ENCODE measurements at regions not wholly inside any gene's neighbourhood (a gene's known extent, or its start where the extent isn't known, plus 50 kb on each side); places are given as distances from the start of the nearest gene placed in this dataset.

GRCh38 chr2:2400286-2401038 lies 69.4 kb upstream of the MYT1L start:
- no peak for TF ChIP-seq CTCF (conservative IDR thresholded peaks at IDR 0.05)
- Mint-ChIP-seq H3K27ac (ENCODE audit: unreplicated experiment) (no peak overlapping the region), H3K4me1 (no peaks in the 10 kb centered on the region), H3K4me3 (no peak overlapping the region), H3K36me3 (ENCODE audit: low read depth) (no peaks in the 10 kb centered on the region), H3K9me3 (peaks cover 9% of the 10 kb centered on the region), H3K27me3 (ENCODE audit: low read depth) (no peaks in the 10 kb centered on the region)
- DNase-seq (ENCODE audit: low read depth, low spot score): no peak

DNA sequence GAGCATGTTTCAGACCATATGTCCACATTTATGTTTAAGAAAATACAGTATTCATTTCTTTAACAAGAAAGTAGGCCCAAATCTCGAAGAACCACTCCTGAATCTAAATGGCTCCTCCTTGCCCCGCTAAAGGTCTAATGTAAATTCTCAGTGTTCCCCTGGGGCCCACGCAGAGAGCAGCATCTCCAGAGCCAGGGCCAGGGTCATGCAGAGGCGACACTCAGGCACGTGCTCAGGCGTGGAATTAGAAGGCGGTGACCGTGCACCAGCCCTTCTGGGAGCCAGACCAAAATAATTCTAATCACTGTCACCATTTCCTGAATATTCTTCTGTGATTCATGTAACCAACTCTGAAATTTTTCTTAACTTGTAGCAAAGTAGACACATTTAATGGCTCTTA lies 68.3 kb upstream of the MYT1L start:
- Mint-ChIP-seq H3K36me3 (ENCODE audit: low read depth) (no peaks in the 10 kb centered on the region), H3K27ac (ENCODE audit: unreplicated experiment) (no peak overlapping the region), H3K27me3 (ENCODE audit: low read depth) (no peaks in the 10 kb centered on the region), H3K4me1 (no peaks in the 10 kb centered on the region), H3K9me3 (peaks cover 8% of the 10 kb centered on the region), H3K4me3 (no peak overlapping the region)
- TF ChIP-seq CTCF (conservative IDR thresholded peaks at IDR 0.05): no peak
- DNase-seq (ENCODE audit: low read depth, low spot score): no peak

- Mint-ChIP-seq H3K27ac (ENCODE audit: unreplicated experiment) (no peak overlapping the region), H3K4me1 (no peaks in the 10 kb centered on the region), H3K4me3 (no peak overlapping the region), H3K36me3 (ENCODE audit: low read depth) (peaks cover 2% of the 10 kb centered on the region), H3K9me3 (peaks cover 7% of the 10 kb centered on the region), H3K27me3 (ENCODE audit: low read depth) (no peaks in the 10 kb centered on the region)
- no peak for DNase-seq (ENCODE audit: low read depth, low spot score)
- TF ChIP-seq CTCF (conservative IDR thresholded peaks at IDR 0.05): no peak
Measured at GRCh38 chr2:2392332-2392731, 61.3 kb upstream of the MYT1L start.

DNA sequence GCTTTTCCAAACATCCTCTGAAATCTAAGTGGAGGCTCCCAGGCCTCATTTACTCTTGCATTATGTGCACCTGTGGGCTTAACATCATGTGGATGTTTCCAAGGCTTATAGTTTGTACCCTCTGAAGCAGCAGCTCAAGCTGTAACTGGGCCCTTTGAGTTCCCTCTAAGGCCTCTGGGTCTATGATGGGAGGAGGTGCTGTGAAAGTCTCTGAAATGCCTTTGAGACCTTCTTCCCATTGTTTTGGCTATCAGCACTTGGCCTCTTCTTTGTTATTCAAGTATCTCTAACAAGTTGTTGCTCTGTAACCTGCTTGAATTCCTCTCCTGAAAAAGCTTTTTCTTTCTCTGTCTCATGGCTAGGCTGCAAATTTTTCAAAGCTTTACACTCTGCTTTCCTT lies 58.1 kb upstream of the MYT1L start:
- Mint-ChIP-seq H3K4me1 (no peaks in the 10 kb centered on the region), H3K27ac (ENCODE audit: unreplicated experiment) (no peak overlapping the region), H3K4me3 (no peak overlapping the region), H3K27me3 (ENCODE audit: low read depth) (no peaks in the 10 kb centered on the region), H3K36me3 (ENCODE audit: low read depth) (peaks cover 2% of the 10 kb centered on the region), H3K9me3 (peaks cover 8% of the 10 kb centered on the region)
- TF ChIP-seq CTCF (conservative IDR thresholded peaks at IDR 0.05): no peak
- no peak for DNase-seq (ENCODE audit: low read depth, low spot score)
